Gastrocnemius medialis (tissue), 4 donors: ENCODE measurements at regions not wholly inside any gene's neighbourhood (a gene's known extent, or its start where the extent isn't known, plus 50 kb on each side); places are given as distances from the start of the nearest gene placed in this dataset.

Experiments
- POLR2A ChIP-seq, 2 donors: fragments of 450-650 bp; IDR thresholded peaks; one replicate each; pipeline ENCODE4 v1.6.1; 2017; ENCODE audit warnings: antibody characterized with exemption in 2 of 2, mild to moderate bottlenecking in 2 of 2, moderate library complexity in 2 of 2
- TF ChIP-seq, protein P1 (sequence below), 5 experiments: fragments of 450-650 bp in 3 of 5; fragments of 200-600 bp in 2 of 5; sonication (generic) in 2 of 5; IDR thresholded peaks in 4 of 5; conservative IDR thresholded peaks in 1 of 5; 1 replicate in 4 of 5; 2 replicates in 1 of 5; pipeline ENCODE4 v1.5.1; 2016 to 2019; ENCODE audit warnings: antibody characterized with exemption in 5 of 5, mild to moderate bottlenecking in 3 of 5, moderate library complexity in 3 of 5

DNA sequence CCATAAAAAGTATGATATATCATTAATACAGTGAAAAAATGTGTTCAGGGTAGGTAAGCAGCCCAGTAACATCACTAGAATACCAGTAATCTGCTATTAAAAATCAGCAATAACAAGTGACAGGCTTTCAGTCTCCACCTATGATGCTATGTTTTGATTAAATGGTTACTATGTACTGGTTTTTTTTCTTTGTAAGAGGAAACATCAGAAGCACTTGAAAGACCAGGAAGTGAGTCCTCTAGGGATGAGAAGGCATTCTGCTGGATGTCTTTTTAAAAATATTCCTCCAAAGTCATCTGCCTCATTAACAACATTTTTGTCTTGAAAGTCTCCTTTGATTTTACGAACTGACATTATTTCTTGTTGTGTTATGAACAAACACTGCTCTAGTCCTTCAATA is 136.0 kb upstream of the FAM98A start:
- TF ChIP-seq, protein P1, sequence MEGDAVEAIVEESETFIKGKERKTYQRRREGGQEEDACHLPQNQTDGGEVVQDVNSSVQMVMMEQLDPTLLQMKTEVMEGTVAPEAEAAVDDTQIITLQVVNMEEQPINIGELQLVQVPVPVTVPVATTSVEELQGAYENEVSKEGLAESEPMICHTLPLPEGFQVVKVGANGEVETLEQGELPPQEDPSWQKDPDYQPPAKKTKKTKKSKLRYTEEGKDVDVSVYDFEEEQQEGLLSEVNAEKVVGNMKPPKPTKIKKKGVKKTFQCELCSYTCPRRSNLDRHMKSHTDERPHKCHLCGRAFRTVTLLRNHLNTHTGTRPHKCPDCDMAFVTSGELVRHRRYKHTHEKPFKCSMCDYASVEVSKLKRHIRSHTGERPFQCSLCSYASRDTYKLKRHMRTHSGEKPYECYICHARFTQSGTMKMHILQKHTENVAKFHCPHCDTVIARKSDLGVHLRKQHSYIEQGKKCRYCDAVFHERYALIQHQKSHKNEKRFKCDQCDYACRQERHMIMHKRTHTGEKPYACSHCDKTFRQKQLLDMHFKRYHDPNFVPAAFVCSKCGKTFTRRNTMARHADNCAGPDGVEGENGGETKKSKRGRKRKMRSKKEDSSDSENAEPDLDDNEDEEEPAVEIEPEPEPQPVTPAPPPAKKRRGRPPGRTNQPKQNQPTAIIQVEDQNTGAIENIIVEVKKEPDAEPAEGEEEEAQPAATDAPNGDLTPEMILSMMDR (IDR thresholded peaks at IDR 0.05 in 4 of 5, conservative IDR thresholded peaks at IDR 0.05 in 1 of 5): no peak
- no peak for TF ChIP-seq POLR2A (IDR thresholded peaks at IDR 0.05)
